ENCODE measurements at regions not wholly inside any gene's neighbourhood (a gene's known extent, or its start where the extent isn't known, plus 50 kb on each side); places are given as distances from the start of the nearest gene placed in this dataset.

DNA sequence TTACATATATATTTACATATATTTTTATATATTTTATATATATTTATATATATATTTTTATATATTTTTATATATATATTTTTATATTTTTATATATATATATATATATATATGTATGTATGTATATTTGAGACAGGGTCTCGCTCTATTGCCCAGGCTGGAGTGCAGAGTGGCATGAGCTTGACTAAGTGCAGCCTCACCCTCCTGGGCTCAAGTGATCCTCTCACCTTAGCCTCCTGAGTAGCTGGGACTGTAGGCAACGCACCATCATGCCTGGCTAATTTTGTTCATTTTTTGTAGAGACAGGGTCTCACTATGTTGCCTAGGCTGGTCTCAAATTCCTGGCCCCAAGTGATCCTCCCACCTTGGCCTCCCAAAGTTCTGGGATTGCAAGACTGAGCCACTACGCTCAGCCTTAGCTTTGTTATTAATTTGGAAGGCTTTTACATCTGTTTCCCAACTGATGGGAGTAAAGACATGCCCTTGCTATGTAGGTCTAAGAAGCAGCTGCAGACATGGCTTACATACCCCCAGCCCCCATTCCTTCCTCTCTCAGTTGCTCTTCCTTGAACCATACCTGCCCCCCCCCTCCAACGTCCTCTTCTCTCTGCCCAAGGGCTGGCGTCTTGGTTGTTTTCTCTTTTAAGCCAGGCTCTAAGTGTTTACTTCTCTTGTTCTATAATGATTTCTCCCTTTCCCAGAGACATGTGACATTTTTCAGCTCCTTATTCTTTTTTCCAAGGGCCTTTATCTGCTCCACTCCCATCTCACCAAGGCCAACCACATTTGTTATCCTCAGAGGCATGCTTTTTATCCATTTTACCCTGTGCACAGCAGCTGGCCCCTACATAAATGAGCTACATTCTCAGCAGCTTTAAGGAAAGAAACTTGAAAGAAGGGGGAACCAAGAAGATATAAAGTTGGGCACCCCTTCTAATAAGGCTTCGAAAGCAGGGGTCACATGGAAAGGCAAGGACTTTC, 64.2 kb upstream of the ATF7IP2 start:
- Mint-ChIP-seq H3K36me3 (ENCODE audit: unreplicated experiment) (no peaks in the 10 kb centered on the region), H3K27ac (ENCODE audit: unreplicated experiment) (no peak overlapping the region), H3K27me3 (ENCODE audit: unreplicated experiment) (no peaks in the 10 kb centered on the region), H3K4me1 (ENCODE audit: low read depth, unreplicated experiment) (no peaks in the 10 kb centered on the region), H3K4me3 (ENCODE audit: unreplicated experiment) (no peak overlapping the region), H3K9me3 (ENCODE audit: unreplicated experiment) (no peaks in the 10 kb centered on the region)
- no peak for DNase-seq
- TF ChIP-seq, protein P1, sequence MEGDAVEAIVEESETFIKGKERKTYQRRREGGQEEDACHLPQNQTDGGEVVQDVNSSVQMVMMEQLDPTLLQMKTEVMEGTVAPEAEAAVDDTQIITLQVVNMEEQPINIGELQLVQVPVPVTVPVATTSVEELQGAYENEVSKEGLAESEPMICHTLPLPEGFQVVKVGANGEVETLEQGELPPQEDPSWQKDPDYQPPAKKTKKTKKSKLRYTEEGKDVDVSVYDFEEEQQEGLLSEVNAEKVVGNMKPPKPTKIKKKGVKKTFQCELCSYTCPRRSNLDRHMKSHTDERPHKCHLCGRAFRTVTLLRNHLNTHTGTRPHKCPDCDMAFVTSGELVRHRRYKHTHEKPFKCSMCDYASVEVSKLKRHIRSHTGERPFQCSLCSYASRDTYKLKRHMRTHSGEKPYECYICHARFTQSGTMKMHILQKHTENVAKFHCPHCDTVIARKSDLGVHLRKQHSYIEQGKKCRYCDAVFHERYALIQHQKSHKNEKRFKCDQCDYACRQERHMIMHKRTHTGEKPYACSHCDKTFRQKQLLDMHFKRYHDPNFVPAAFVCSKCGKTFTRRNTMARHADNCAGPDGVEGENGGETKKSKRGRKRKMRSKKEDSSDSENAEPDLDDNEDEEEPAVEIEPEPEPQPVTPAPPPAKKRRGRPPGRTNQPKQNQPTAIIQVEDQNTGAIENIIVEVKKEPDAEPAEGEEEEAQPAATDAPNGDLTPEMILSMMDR (IDR thresholded peaks at IDR 0.05; ENCODE audit: partially characterized antibody, unreplicated experiment): no peak

DNA sequence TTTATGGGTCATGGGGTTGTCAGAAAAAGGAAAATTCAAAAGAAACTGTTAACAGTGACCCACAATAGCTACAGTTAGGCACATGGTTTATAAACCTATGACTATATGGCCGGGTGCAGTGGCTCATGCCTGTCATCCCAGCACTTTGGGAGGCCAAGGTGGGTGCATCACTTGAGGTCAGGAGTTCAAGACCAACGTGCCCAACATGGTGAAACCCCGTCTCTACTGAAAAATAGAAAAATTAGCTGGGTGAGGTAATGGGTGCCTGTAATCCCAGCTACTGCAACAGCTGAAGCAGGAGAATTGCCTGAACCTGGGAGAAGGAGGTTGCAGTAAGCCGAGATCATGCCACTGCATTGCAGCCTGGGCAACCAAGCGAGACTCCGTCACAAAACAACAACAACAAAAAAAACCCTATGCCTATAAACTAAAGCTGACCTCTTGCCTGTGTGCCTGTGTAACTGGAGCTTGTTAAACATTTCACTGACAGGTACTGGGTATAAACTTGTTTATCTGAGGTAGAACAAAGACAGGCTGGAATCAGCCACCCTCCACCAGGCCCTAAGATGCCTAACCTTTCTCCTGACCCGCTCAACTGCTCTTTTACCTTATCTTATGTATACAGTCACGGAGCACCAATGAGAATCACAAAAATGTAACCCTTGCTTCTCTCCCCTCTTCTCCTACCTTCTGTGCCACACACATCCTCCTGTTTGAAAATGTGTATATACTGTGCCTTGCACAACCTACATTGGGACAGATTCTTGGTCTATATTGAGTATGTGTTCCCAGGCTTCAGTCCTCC, 62.9 kb upstream of the ATF7IP2 start:
- DNase-seq: no peak
- Mint-ChIP-seq H3K4me3 (ENCODE audit: unreplicated experiment) (no peak overlapping the region), H3K27ac (ENCODE audit: unreplicated experiment) (no peak overlapping the region), H3K9me3 (ENCODE audit: unreplicated experiment) (no peaks in the 10 kb centered on the region), H3K4me1 (ENCODE audit: low read depth, unreplicated experiment) (no peaks in the 10 kb centered on the region), H3K36me3 (ENCODE audit: unreplicated experiment) (no peaks in the 10 kb centered on the region), H3K27me3 (ENCODE audit: unreplicated experiment) (no peaks in the 10 kb centered on the region)
- TF ChIP-seq, protein P1 (IDR thresholded peaks at IDR 0.05; ENCODE audit: partially characterized antibody, unreplicated experiment): no peak

- H3K27ac Mint-ChIP-seq (ENCODE audit: unreplicated experiment): no peak overlapping the region
- no peak overlapping the region for H3K4me3 Mint-ChIP-seq (ENCODE audit: unreplicated experiment)
- H3K4me1 Mint-ChIP-seq (ENCODE audit: low read depth, unreplicated experiment): no peaks in the 10 kb centered on the region
- H3K9me3 Mint-ChIP-seq (ENCODE audit: unreplicated experiment): no peaks in the 10 kb centered on the region
- no peaks in the 10 kb centered on the region for H3K27me3 Mint-ChIP-seq (ENCODE audit: unreplicated experiment)
- DNase-seq: no peak
- TF ChIP-seq, protein P1 (IDR thresholded peaks at IDR 0.05; ENCODE audit: partially characterized antibody, unreplicated experiment): no peak
- no peaks in the 10 kb centered on the region for H3K36me3 Mint-ChIP-seq (ENCODE audit: unreplicated experiment)
Observed at GRCh38 chr16:10323528-10323869, 62.4 kb upstream of the ATF7IP2 start.

DNA sequence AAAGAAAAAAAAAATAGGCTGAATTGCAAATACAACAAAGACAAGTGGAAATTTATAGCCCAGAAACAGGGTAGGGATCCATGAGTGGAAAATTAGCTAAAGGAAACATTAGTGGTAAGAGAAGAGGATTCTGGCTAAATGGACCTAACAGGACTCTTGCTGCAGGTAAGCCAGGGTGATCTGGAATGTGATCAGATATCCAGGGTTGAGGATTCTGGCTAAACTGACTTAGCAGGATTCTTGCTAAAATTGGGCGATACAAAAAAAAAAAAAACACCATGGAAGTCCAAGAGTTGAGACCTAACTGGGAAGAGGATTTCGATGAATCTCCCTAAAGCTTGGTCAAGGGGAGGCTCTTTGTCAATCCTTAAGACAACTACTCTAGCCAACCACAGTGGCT, 61.7 kb upstream of the ATF7IP2 start:
- TF ChIP-seq, protein P1 (IDR thresholded peaks at IDR 0.05; ENCODE audit: partially characterized antibody, unreplicated experiment): no peak
- no peak for DNase-seq
- Mint-ChIP-seq H3K9me3 (ENCODE audit: unreplicated experiment) (no peaks in the 10 kb centered on the region), H3K4me3 (ENCODE audit: unreplicated experiment) (no peak overlapping the region), H3K27me3 (ENCODE audit: unreplicated experiment) (no peaks in the 10 kb centered on the region), H3K4me1 (ENCODE audit: low read depth, unreplicated experiment) (no peaks in the 10 kb centered on the region), H3K27ac (ENCODE audit: unreplicated experiment) (no peak overlapping the region), H3K36me3 (ENCODE audit: unreplicated experiment) (no peaks in the 10 kb centered on the region)

Measured in glutamatergic neuron (in vitro differentiated cells).